ENCODE measurements at regions not wholly inside any gene's neighbourhood (a gene's known extent, or its start where the extent isn't known, plus 50 kb on each side); places are given as distances from the start of the nearest gene placed in this dataset.
"Not testable (repeated sequence)": the region's sequence is repeated elsewhere in the genome, so short reads cannot be mapped to it uniquely, and the experiment has no call there.

DNA sequence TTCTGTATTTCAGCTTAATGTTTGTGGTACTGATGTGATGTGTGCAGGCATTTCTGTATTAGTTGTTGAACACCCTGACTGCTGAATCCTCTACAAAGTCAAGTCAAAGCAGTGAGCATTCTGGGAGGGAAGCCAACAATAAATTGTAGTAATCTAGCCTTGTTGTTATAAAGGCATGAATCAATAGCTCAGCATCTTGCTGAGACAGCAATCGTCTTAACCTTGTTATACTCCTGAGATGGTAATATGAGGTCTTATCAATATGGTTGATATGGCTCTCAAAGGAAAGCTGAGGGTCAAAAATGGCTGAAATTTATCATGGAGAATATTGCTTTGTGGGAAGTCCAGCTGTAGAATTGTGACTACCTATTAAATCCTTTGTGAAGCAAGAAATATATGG is 299.4 kb downstream of the DNAJB9 start:
- DNase-seq (ENCODE audit: insufficient read length, low spot score) (no peak), FAIRE-seq (no peak)
- TF ChIP-seq, protein P1, sequence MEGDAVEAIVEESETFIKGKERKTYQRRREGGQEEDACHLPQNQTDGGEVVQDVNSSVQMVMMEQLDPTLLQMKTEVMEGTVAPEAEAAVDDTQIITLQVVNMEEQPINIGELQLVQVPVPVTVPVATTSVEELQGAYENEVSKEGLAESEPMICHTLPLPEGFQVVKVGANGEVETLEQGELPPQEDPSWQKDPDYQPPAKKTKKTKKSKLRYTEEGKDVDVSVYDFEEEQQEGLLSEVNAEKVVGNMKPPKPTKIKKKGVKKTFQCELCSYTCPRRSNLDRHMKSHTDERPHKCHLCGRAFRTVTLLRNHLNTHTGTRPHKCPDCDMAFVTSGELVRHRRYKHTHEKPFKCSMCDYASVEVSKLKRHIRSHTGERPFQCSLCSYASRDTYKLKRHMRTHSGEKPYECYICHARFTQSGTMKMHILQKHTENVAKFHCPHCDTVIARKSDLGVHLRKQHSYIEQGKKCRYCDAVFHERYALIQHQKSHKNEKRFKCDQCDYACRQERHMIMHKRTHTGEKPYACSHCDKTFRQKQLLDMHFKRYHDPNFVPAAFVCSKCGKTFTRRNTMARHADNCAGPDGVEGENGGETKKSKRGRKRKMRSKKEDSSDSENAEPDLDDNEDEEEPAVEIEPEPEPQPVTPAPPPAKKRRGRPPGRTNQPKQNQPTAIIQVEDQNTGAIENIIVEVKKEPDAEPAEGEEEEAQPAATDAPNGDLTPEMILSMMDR (IDR thresholded peaks at IDR 0.05; ENCODE audit: insufficient read depth, missing control alignments) = no peak

DNA sequence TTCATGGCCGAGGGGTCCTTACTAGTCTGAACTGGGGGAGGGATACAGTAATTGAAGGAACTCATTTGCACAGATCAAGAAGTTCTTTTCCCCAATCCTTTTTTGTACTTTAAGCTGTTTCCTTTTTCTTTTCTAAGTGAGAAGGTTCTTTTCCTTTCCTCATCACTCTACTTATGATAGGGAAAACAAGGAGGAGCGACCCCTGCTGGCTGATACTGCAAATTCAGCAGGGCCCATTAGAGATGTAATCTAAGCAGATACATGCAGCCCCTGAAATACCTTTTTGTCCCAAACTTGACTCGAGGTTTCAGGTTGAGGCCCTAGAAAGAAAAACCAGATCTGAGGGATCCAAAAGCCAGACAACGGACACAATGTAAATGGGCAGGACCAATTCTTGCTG is 305.5 kb downstream of the DNAJB9 start:
- TF ChIP-seq, protein P1 (IDR thresholded peaks at IDR 0.05; ENCODE audit: insufficient read depth, missing control alignments) = no peak
- FAIRE-seq (no peak), DNase-seq (ENCODE audit: insufficient read length, low spot score) (no peak)

DNA sequence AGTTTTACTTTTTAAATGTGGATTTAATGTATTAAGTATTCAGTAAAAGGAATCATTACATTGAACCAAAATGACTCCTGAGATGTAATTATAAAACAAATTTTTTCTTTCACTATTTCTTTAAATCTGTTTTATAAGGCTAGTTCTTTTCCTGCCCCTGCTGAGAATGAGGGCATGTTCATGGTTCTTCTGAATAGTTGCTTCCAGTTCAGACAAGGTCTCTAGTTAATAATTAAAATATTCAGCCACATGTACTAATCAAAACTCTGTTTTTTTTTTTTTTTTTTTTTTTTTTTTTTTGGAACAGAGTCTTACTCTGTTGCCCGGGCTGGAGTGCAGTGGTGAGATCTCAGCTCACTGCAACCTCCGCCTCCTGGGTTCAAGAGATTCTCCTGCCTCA is 321.2 kb downstream of the DNAJB9 start:
- TF ChIP-seq, protein P1 (IDR thresholded peaks at IDR 0.05; ENCODE audit: insufficient read depth, missing control alignments) = no peak
- no peak for DNase-seq (ENCODE audit: insufficient read length, low spot score)
- no peak for FAIRE-seq

DNA sequence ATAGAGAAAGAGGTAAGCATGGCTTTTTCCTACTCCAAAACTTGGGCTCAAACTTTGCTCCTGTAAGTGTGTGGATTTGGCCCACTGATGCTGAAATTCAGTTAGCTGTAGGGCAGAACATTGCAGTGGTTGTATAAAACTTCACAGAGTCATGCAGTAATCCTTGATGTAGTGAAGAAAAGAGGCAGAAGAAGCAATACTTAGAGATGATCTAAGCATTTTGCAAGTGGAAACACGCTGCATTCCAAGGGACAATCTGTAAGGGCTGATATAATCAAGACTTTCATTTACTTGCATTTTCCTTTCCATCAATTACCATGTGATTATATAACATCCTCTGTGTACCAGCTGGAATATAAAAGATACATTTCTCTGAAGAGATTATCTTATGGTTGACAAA is 338.8 kb downstream of the DNAJB9 start:
- no peak for DNase-seq (ENCODE audit: insufficient read length, low spot score)
- FAIRE-seq = no peak
- TF ChIP-seq, protein P1 (IDR thresholded peaks at IDR 0.05; ENCODE audit: insufficient read depth, missing control alignments) = no peak

DNA sequence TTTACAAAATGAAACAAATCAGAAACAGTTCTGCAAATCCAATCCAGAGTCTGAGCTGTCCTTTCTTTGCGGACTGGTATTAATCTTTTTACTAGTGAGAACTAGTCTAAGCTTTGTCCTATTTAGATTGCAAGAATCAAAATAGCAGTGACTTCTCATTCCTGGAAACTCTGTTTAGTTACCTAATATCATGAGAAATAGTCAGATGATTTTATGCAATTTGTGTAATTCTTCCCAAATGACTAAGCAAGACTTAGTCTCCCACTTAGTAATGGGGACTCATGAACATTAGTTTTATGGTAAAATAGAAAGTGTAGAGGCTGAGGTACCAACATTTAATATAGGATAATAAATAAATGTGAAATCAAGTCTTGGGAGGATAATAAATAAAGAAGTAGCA is 341.3 kb downstream of the DNAJB9 start:
- TF ChIP-seq, protein P1 (IDR thresholded peaks at IDR 0.05; ENCODE audit: insufficient read depth, missing control alignments) = no peak
- DNase-seq (ENCODE audit: insufficient read length, low spot score) = no peak
- no peak for FAIRE-seq

DNA sequence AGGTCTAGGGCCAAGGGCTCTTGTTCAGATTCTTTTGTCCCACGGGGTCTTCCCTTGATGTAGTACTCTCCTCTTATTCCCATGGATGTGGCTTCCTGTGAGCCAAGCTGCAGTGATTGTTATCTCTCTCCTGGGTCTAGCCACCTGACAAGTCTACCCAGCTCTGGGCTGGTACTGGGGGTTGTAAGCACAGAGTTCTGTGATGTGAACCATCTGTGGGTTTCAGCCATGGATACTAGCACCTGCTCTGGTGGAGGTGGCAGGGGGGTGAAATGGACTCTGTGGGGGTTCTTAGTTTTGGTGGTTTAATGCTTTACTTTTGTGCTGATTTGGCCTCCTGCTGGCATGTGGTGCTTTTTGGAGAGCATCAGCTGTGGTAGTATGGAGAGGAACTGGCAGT is 350.8 kb downstream of the DNAJB9 start:
- DNase-seq (ENCODE audit: insufficient read length, low spot score) (no peak), FAIRE-seq (no peak)
- TF ChIP-seq, protein P1 (IDR thresholded peaks at IDR 0.05; ENCODE audit: insufficient read depth, missing control alignments) = no peak

DNA sequence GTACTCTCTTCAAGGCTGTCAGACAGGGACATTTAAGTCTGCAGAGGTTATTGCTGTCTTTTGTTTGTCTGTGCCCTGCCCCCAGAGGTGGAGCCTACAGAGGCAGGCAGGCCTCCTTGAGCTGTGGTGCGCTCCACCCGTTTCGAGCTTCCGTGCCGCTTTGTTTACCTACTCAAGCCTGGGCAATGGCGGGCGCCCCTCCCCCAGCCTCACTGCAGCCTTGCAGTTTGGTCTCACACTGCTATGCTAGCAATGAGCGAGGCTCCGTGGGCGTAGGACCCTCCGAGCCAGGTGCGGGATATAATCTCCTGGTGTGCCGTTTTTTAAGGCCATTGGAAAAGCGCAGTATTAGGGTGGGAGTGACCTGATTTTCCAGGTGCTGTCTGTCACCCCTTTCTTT is 373.4 kb downstream of the DNAJB9 start:
- FAIRE-seq; DNase-seq (ENCODE audit: insufficient read length, low spot score): not testable (repeated sequence)

DNA sequence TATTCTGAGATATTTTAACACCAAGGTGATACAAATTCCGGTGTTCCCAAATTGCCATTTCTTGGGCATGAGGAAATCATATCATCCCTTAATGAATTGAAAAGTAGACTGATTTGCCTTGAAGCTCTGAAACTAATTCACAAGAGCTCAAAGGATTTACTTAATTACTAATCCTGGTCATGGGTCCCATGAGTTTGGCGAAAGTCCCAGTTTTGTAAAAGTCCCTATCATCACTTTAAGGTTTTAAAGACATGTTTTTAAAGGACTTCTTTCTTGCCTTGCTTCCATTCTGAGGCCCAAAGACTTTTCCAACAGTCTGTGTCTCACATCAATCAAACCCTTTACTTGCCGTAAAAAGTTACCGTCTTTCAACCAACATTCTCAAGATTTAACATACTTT is 377.9 kb downstream of the DNAJB9 start:
- TF ChIP-seq, protein P1 (IDR thresholded peaks at IDR 0.05; ENCODE audit: insufficient read depth, missing control alignments) = no peak
- DNase-seq (ENCODE audit: insufficient read length, low spot score) (no peak), FAIRE-seq (no peak)
